Ascending aorta (tissue), 2 donors: ENCODE measurements at regions not wholly inside any gene's neighbourhood (a gene's known extent, or its start where the extent isn't known, plus 50 kb on each side); places are given as distances from the start of the nearest gene placed in this dataset.
"Not testable (repeated sequence)": the region's sequence is repeated elsewhere in the genome, so short reads cannot be mapped to it uniquely, and the experiment has no call there.

Source experiments
- DNase-seq, 2 donors: peaks; one replicate each; pipeline ENCODE4 v3.0.0-alpha.2; 2019; ENCODE audit warnings: low spot score in 2 of 2
- H3K27ac ChIP-seq, 2 donors: fragments of 200-600 bp; sonication (generic); one replicate each; pipeline ENCODE4 v1.5.1; 2016 to 2017; ENCODE audit warnings: mild to moderate bottlenecking in 1 of 2
- H3K27me3 ChIP-seq: fragments of 200-600 bp; sonication (generic); one replicate; pipeline ENCODE4 v1.5.1; 2017
- H3K36me3 ChIP-seq, 2 donors: fragments of 200-600 bp; sonication (generic); one replicate each; pipeline ENCODE4 v1.5.1; 2016
- H3K4me1 ChIP-seq, 2 donors: fragments of 200-600 bp; sonication (generic); one replicate each; pipeline ENCODE4 v1.5.1; 2016 to 2017; ENCODE audit warnings: mild to moderate bottlenecking in 1 of 2
- H3K4me3 ChIP-seq, 2 donors: fragments of 200-600 bp; sonication (generic); one replicate each; pipeline ENCODE4 v1.5.1; 2016 to 2017; ENCODE audit warnings: mild to moderate bottlenecking in 1 of 2
- H3K9me3 ChIP-seq, 2 donors: fragments of 200-600 bp; sonication (generic); one replicate each; pipeline ENCODE4 v1.5.1; 2016
- CTCF ChIP-seq, 3 experiments: fragments of 200-600 bp in 2 of 3; fragments of 450-650 bp in 1 of 3; sonication (generic) in 2 of 3; IDR thresholded peaks; one replicate each; pipeline ENCODE4 v1.5.1; 2016 to 2019; ENCODE audit warnings: antibody characterized with exemption in 3 of 3, mild to moderate bottlenecking in 1 of 3, moderate library complexity in 1 of 3
- intact Hi-C: fragments of 100-400 bp; cut with DNase I; formaldehyde crosslinking; loops from one replicate; pipeline ENCODE4 v1.15.1; 2023

- H3K9me3 ChIP-seq: no peaks in the 10 kb centered on the region
- intact Hi-C loops: no loop called here
- no peak overlapping the region for H3K27ac ChIP-seq
- H3K4me3 ChIP-seq: no peak overlapping the region
- no peaks in the 10 kb centered on the region for H3K4me1 ChIP-seq
- no peak for DNase-seq
- no peaks in the 10 kb centered on the region for H3K36me3 ChIP-seq
- no peak for TF ChIP-seq CTCF (IDR thresholded peaks at IDR 0.05)
- no peaks in the 10 kb centered on the region for H3K27me3 ChIP-seq
These were observed 123.8 kb downstream of the RFPL4B start for GRCh38 chr6:112470950-112471349.

GRCh38 chr6:112475083-112475482, 128.0 kb downstream of the RFPL4B start:
- H3K4me1 ChIP-seq: no peaks in the 10 kb centered on the region
- TF ChIP-seq CTCF (IDR thresholded peaks at IDR 0.05): no peak
- intact Hi-C loops: no loop called here

GRCh38 chr6:112477125-112477524, 130.0 kb downstream of the RFPL4B start:
- no peak for DNase-seq
- Histone ChIP-seq H3K4me1 (no peaks in the 10 kb centered on the region), H3K27me3 (no peaks in the 10 kb centered on the region), H3K9me3 (no peaks in the 10 kb centered on the region), H3K36me3 (no peaks in the 10 kb centered on the region), H3K4me3 (no peak overlapping the region), H3K27ac (no peak overlapping the region)
- intact Hi-C loops: no loop called here
- TF ChIP-seq CTCF (IDR thresholded peaks at IDR 0.05): no peak

More at GRCh38 chr6:112475083-112475482, 128.0 kb downstream of the RFPL4B start:
- H3K27ac ChIP-seq: no peak overlapping the region
- no peaks in the 10 kb centered on the region for H3K27me3 ChIP-seq
- H3K36me3 ChIP-seq: no peaks in the 10 kb centered on the region
- DNase-seq: no peak
- no peak overlapping the region for H3K4me3 ChIP-seq
- no peaks in the 10 kb centered on the region for H3K9me3 ChIP-seq

- TF ChIP-seq CTCF (IDR thresholded peaks at IDR 0.05): no peak
- intact Hi-C loops: no loop called here
- no peak for DNase-seq
- H3K9me3 ChIP-seq: no peaks in the 10 kb centered on the region
- no peaks in the 10 kb centered on the region for H3K4me1 ChIP-seq
- no peaks in the 10 kb centered on the region for H3K36me3 ChIP-seq
- H3K4me3 ChIP-seq: no peak overlapping the region
- H3K27ac ChIP-seq: no peak overlapping the region
- no peaks in the 10 kb centered on the region for H3K27me3 ChIP-seq
These were observed 130.9 kb downstream of the RFPL4B start for GRCh38 chr6:112478036-112478435.

- H3K4me1 ChIP-seq, H3K4me3 ChIP-seq, H3K9me3 ChIP-seq, intact Hi-C loops, DNase-seq, H3K27ac ChIP-seq, H3K36me3 ChIP-seq, H3K27me3 ChIP-seq: not testable (repeated sequence)
These were observed 132.8 kb downstream of the RFPL4B start for GRCh38 chr6:112479975-112480374.

GRCh38 chr6:112480553-112480952, 133.4 kb downstream of the RFPL4B start:
- no peaks in the 10 kb centered on the region for H3K9me3 ChIP-seq
- no peaks in the 10 kb centered on the region for H3K4me1 ChIP-seq
- H3K4me3 ChIP-seq: no peak overlapping the region
- intact Hi-C loops: no loop called here
- TF ChIP-seq CTCF (IDR thresholded peaks at IDR 0.05): no peak
- no peak overlapping the region for H3K27ac ChIP-seq
- no peaks in the 10 kb centered on the region for H3K36me3 ChIP-seq
- no peak for DNase-seq
- no peaks in the 10 kb centered on the region for H3K27me3 ChIP-seq
